Uterus (tissue), 2 donors: ENCODE measurements at regions not wholly inside any gene's neighbourhood (a gene's known extent, or its start where the extent isn't known, plus 50 kb on each side); places are given as distances from the start of the nearest gene placed in this dataset.

Experiments used
- CTCF ChIP-seq, 4 experiments: fragments of 200-600 bp in 2 of 4; fragments of 450-650 bp in 2 of 4; sonication (generic) in 2 of 4; IDR thresholded peaks; one replicate each; pipeline ENCODE4 v1.5.1; 2016 to 2019; ENCODE audit warnings: antibody characterized with exemption in 4 of 4, mild to moderate bottlenecking in 2 of 4, moderate library complexity in 1 of 4
- POLR2A ChIP-seq, 2 donors: fragments of 450-650 bp; IDR thresholded peaks; one replicate each; pipeline ENCODE4 v1.6.1; 2016; ENCODE audit warnings: antibody characterized with exemption in 2 of 2, mild to moderate bottlenecking in 1 of 2, moderate library complexity in 1 of 2

- TF ChIP-seq CTCF (IDR thresholded peaks at IDR 0.05) (no peak), POLR2A (IDR thresholded peaks at IDR 0.05) (no peak)
Observed at GRCh38 chr5:8289779-8290178, 420.8 kb downstream of the MTRR start.
